WERI-Rb-1 (cell line): ENCODE measurements at regions not wholly inside any gene's neighbourhood (a gene's known extent, or its start where the extent isn't known, plus 50 kb on each side); places are given as distances from the start of the nearest gene placed in this dataset.

Experiments
- DNase-seq: peaks from one replicate; pipeline ENCODE4 v3.0.0-alpha.2; 2020
- H3K27ac ChIP-seq: fragments of 250-450 bp; sonication (Bioruptor Pico); 2 replicates; pipeline ENCODE4 v1.5.1; 2020; ENCODE audit warnings: mild to moderate bottlenecking, moderate library complexity
- H3K27me3 ChIP-seq: fragments of 250-450 bp; sonication (Bioruptor Pico); 2 replicates; pipeline ENCODE4 v1.5.1; 2021; ENCODE audit warnings: mild to moderate bottlenecking, low read depth, moderate library complexity; ENCODE audit not compliant: insufficient read depth, severe bottlenecking
- H3K36me3 ChIP-seq: fragments of 250-450 bp; sonication (Bioruptor Pico); 2 replicates; pipeline ENCODE4 v1.5.1; 2020; ENCODE audit warnings: mild to moderate bottlenecking, moderate library complexity
- H3K4me3 ChIP-seq: 2 replicates; pipeline ENCODE4 v1.5.1; 2011; ENCODE audit warnings: low read depth, mild to moderate bottlenecking, control low read depth, low read length
- H3K9me3 ChIP-seq: fragments of 250-450 bp; sonication (Bioruptor Pico); 2 replicates; pipeline ENCODE4 v1.5.1; 2021; ENCODE audit warnings: mild to moderate bottlenecking, moderate library complexity; ENCODE audit not compliant: severe bottlenecking
- TF ChIP-seq, protein P1 (sequence below): IDR thresholded peaks from 2 replicates; pipeline ENCODE4 v1.5.1; 2011; ENCODE audit warnings: low read depth, mild to moderate bottlenecking, control low read depth, inconsistent platforms, low read length

DNA sequence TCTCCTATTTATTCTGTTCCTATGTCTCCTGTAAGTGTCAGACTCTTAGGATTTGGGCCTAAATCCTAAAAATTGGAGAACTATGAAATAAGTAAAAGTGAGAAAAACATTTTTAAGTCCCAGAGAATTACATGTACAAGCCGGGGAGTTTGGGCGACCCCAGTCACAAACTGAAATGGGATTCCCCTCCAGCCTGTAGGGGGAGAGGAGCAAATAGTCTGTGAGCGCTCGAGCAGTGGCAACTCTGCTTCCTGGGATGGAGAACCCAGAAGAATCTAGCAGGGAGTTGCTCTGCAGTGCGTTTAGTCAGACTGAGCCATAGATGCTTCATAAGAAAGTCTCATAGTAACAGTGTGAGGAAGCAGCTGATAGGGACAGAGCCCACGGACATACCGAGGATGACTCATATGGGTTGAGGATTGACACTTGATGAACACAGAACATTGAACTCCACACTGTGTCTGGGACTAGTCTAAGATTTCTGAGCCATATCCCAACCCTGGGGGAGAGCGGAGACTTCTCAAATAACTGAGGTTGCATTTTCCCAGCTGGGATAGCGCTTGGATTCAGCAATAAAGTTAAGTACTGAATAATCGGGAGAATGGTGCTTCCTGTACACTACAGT lies 437.2 kb downstream of the BCKDHB start:
- no peak overlapping the region for H3K27ac ChIP-seq
- no peak for DNase-seq
- H3K36me3 ChIP-seq: no peaks in the 10 kb centered on the region
- TF ChIP-seq, protein P1, sequence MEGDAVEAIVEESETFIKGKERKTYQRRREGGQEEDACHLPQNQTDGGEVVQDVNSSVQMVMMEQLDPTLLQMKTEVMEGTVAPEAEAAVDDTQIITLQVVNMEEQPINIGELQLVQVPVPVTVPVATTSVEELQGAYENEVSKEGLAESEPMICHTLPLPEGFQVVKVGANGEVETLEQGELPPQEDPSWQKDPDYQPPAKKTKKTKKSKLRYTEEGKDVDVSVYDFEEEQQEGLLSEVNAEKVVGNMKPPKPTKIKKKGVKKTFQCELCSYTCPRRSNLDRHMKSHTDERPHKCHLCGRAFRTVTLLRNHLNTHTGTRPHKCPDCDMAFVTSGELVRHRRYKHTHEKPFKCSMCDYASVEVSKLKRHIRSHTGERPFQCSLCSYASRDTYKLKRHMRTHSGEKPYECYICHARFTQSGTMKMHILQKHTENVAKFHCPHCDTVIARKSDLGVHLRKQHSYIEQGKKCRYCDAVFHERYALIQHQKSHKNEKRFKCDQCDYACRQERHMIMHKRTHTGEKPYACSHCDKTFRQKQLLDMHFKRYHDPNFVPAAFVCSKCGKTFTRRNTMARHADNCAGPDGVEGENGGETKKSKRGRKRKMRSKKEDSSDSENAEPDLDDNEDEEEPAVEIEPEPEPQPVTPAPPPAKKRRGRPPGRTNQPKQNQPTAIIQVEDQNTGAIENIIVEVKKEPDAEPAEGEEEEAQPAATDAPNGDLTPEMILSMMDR: no peak
- H3K4me3 ChIP-seq: no peak overlapping the region
- no peaks in the 10 kb centered on the region for H3K9me3 ChIP-seq
- H3K27me3 ChIP-seq: no peaks in the 10 kb centered on the region

DNA sequence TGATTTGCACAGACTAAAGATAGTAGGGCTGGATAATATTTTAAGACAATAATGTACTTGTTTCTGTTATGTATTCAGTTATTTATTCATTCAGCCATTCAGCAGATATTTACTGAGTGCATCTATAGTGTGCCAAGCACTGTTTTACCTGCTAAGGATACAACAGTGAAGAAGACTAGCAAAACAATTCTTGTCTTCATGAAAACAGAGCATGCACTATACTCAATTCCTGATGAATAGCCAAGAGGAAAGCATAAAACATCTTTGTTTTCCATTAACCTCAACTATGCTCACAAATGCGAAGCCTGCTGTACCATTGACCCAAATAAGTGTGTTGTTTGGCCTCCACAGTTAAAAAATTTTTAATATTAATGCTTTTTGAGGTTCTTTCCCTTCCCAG lies 436.7 kb downstream of the BCKDHB start:
- DNase-seq: no peak
- TF ChIP-seq, protein P1: no peak
- no peak overlapping the region for H3K4me3 ChIP-seq
- no peak overlapping the region for H3K27ac ChIP-seq
- H3K36me3 ChIP-seq: no peaks in the 10 kb centered on the region
- no peaks in the 10 kb centered on the region for H3K9me3 ChIP-seq
- H3K27me3 ChIP-seq: no peaks in the 10 kb centered on the region

DNA sequence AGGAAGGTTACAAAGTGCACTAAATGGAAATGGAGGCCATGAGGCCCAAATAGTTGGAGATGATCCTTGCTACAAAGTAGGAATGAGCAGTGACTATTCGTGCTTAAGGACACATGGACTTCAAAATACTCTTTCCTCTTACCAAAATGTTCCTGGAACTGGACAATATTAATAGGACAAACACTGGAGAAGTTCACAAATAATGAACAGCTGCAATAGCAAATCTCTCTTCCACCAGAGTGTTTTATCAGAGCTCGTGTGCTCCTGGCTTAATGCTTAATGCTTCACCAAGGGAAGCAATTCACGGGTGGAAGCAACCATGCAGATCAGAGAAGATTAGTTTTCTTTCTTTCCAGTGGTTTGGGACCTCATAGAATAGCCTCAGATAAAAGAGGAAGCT lies 435.4 kb downstream of the BCKDHB start:
- Histone ChIP-seq H3K9me3 (peaks cover 2% of the 10 kb centered on the region), H3K27ac (no peak overlapping the region), H3K4me3 (no peak overlapping the region), H3K27me3 (no peaks in the 10 kb centered on the region), H3K36me3 (no peaks in the 10 kb centered on the region)
- DNase-seq: no peak
- TF ChIP-seq, protein P1: no peak

DNA sequence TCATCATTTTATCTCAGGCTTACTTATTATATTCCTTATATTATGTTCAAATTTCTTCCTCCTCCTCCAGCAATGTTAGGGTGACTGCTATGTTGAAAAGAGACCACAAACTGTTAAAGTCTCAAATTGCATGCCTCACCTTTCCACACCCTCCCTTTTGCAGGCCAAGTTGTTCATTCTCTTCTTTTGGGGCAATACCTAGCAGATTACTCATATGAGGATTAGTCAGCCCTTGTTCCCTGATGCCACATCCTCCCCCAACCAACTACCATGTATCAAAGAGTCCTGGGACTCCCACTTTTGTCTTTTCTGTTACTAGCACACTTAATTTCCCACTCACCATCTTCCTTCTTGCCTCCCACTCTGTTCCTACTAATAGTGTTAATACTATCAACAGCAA lies 434.7 kb downstream of the BCKDHB start:
- no peaks in the 10 kb centered on the region for H3K27me3 ChIP-seq
- no peaks in the 10 kb centered on the region for H3K36me3 ChIP-seq
- no peak overlapping the region for H3K27ac ChIP-seq
- peaks cover 7% of the 10 kb centered on the region for H3K9me3 ChIP-seq
- TF ChIP-seq, protein P1: no peak
- DNase-seq: no peak
- no peak overlapping the region for H3K4me3 ChIP-seq

DNA sequence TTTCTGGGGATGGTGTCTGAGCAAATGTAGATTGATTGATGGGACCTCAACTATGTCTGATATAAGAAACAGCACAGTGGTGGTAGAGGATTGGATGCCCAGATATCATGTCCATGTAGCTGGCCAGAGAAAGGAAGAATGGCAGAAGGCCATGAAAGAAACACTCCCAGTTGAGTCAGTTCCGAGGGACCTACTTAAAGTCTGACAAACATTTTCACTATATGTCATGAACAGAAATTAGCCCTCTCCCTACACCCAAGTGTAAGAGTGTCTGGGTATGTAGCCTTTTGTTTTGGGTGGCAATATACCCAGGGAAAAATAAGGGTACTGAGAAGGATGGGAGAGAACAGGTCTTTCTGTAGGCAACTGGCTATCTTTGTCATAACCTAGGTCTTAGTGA lies 434.2 kb downstream of the BCKDHB start:
- peaks cover 9% of the 10 kb centered on the region for H3K9me3 ChIP-seq
- H3K27me3 ChIP-seq: no peaks in the 10 kb centered on the region
- TF ChIP-seq, protein P1: no peak
- no peak overlapping the region for H3K4me3 ChIP-seq
- no peak for DNase-seq
- H3K36me3 ChIP-seq: no peaks in the 10 kb centered on the region
- no peak overlapping the region for H3K27ac ChIP-seq
